Activated effector memory CD4-positive, alpha-beta T cell treated with Interleukin-2 at 50 U/mL for 16 hours (primary cell): ENCODE measurements at regions not wholly inside any gene's neighbourhood (a gene's known extent, or its start where the extent isn't known, plus 50 kb on each side); places are given as distances from the start of the nearest gene placed in this dataset.

Experiments
- DNase-seq: peaks from one replicate; pipeline ENCODE4 v3.0.0-alpha.2; 2020

DNA sequence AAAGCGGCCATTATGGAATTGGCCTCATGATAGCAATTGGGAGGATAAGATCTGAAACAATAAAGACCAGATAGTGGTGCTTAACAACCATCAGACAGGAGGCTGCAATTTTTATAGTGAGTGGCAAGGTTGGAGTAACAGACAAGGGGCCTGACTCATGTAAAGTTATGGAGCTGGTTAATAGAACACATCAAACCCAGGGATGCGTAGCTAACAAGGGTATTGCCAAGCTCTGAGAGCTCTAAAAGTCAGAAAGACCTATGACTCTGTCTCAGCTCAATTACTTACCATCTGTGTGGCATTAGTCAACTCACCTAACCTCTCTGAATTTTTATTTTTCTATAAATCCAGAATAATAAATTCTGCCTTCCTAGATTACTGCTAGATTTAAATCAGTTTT lies 1731.5 kb upstream of the FLRT2 start:
- DNase-seq: no peak

DNA sequence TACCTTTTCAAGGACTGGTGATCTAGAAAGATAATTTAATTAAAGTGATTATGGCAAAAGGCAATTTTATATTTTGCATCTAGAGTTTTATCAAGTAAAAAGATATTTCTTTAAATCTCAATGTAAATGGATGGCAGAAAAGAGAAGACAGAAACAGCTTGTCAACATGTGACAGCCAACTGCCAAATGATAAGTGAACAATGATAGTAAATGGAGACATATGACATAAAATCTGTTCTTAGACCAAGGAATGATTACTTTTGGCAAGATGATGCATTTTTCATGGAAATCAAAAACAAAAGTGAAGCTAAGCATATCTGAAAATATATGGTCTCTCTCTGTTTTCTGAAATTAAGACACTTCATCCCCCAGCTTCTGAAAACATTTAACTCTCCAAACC lies 1730.7 kb upstream of the FLRT2 start:
- DNase-seq: no peak

DNA sequence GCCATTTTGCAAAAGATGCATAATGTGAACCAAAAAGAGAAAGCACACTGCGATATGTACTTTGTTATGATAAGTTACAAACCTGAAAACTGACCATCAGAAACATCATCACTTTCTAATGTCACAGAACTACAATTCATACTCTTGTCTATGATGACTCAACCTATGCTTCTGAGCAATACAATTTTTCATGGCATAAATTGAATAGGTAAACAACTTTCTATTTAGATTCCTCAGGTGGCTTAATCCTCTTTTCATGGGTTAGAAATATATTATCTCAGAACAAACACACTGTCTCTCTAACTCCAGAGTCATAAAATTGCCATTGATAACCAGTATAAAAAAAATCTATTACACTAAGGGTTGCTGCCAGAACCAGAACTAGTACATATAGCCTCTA lies 1715.0 kb upstream of the FLRT2 start:
- no peak for DNase-seq

GRCh38 chr14:83816761-83817160 lies 1713.2 kb upstream of the FLRT2 start:
- DNase-seq: no peak

DNA sequence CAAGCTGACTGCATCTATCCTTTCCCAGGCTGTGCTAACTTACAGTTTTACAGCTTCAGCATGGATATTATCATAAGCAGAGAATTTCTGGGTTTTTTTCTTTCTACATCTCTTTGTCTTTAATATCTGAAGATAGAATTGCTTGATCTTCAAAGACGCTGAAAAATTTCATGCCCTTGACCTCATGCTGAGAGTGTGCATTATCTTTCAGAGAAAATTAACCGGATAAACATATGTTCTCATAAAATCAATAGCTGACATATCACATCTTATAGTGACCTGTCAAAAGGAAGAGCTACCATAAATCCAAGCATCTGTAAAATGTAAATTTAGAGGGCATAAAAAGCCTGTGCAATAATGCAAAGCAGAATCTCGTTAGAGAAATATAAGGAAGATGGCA lies 1704.1 kb upstream of the FLRT2 start:
- DNase-seq: no peak

- DNase-seq: no peak
Observed at GRCh38 chr14:83826838-83827237, 1703.1 kb upstream of the FLRT2 start.

DNA sequence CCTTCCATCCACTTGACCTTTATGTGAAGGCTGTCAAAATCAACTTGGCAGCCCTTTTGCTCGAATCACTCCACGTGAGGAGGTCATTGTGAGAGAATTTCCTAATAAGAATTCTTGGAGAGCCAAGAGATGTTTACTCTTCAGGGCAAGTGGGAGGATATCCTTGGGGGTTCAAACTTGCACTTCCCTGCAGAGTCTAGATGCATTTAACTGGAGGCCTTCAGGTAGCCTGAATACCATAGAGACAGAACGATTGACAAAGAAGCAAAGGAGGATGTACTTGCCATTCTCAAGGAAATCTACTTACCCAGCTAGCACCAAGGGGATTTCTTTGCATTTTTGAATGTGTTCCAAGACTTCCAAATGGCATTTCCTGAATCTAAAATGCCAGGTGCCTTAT lies 1702.6 kb upstream of the FLRT2 start:
- DNase-seq: no peak

- DNase-seq: no peak
Observed at GRCh38 chr14:83828406-83828805, 1701.5 kb upstream of the FLRT2 start.

DNA sequence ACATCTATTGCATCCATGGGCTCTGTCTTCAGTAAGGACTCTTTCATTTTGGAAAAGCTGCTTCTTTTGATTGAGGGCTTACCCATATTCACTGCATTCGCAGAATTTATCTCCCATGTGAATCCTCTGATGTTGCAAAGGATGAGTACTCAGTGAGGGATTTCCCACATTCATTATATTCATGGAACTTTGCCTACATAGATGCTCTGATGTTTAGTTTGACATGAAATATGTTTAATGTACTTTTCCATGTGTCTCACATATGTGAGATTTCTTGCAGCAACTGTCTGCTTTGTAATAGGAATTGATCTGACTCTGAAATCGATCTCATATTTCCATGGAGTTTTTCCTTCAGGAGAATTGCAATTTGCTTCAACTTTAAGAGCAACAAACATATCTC lies 1699.6 kb upstream of the FLRT2 start:
- DNase-seq: no peak

GRCh38 chr14:83838226-83838625 lies 1691.7 kb upstream of the FLRT2 start:
- no peak for DNase-seq

GRCh38 chr14:83842547-83842946 lies 1687.4 kb upstream of the FLRT2 start:
- DNase-seq: no peak

DNA sequence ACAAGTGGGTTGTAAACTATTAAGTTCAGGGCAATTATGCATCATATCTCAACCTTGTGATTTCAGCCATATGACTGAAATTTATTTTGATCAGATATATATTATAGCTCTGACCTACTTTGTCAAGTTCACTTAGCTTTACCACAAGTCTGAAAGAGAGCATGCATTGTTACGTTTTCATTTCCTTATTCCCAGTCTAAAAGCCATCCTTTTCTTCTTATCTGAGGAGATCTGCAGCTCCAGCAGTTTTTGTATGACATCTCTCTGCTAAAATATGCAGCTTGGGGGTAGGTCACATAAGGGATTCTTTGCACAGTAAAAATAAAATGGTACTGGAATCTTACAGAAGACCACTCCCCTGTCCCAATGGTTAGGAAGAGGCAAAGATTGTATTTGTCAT lies 1682.8 kb upstream of the FLRT2 start:
- no peak for DNase-seq

DNA sequence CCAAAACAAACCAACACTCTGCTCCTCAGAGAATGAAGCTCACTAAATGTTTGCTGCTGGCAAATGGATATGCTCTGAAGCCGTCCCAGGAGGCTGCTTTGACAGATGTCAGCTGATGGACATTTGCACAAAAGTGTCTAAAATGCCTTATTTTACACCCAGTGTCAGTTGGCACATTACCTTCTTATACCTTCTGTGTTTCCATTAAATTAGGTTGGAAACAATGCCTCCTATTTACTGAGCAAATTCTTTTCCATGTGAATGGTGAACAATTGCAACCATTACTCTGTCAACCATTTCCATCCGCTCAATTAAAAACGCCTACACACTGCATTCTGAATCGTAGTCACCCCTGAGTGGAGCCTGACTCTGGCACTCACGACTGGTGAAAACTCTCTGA lies 1679.9 kb upstream of the FLRT2 start:
- DNase-seq: no peak

GRCh38 chr14:83856334-83856733 lies 1673.6 kb upstream of the FLRT2 start:
- DNase-seq: no peak

- DNase-seq: no peak
Observed at GRCh38 chr14:83860631-83861155, 1669.3 kb upstream of the FLRT2 start.

DNA sequence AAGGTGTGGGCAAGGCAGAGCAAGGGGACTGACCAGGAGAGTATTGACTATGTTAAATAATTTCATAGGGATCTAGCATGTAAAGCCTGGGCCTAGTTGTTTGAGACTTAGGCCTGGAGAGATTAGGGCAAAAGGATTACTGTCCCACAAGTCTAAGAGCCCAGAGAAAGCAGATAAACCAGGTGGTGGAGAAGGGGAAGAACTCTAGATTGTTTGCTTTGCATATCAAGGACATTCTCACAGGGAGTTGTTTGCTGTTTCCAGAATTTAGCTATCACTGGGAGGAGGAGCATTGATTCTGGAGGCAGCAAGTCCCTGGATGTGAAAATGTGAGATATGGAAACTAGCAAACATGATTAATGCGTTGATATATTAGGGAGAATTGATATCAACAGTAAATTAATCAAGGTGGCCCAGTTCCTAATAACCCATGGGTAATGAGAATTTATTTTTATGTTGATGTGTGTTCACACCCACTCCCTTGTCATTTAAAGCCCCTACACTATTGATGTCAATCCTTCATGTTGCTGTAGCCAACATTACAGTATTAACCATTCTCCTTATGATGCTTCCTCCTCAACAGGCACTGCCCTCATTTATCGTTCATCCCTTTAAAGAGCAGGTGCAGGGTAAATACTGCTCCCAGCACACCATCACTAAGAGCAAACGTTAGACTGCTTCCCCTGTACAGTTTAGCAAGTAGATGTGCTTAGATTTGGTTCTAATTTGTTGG lies 1666.7 kb upstream of the FLRT2 start:
- DNase-seq: no peak

DNA sequence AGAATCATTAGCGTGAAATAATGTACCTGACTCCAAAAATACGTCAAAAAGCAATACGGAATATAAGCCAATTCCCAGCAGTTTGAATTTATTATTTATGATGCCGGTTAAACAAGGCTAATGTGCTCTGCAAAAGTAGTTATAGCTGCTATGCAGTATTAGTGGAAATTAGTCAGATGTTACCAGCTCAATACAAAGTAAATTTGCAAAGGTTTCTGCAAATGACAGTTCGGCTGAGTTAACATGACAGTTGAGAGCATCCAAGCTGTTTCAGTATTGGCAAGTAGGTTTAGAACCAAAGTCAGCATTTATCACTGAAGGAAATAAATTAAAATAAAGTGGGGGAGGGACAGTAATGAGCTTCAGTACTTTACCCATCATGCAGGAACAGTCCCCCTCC lies 1665.8 kb upstream of the FLRT2 start:
- DNase-seq: no peak

DNA sequence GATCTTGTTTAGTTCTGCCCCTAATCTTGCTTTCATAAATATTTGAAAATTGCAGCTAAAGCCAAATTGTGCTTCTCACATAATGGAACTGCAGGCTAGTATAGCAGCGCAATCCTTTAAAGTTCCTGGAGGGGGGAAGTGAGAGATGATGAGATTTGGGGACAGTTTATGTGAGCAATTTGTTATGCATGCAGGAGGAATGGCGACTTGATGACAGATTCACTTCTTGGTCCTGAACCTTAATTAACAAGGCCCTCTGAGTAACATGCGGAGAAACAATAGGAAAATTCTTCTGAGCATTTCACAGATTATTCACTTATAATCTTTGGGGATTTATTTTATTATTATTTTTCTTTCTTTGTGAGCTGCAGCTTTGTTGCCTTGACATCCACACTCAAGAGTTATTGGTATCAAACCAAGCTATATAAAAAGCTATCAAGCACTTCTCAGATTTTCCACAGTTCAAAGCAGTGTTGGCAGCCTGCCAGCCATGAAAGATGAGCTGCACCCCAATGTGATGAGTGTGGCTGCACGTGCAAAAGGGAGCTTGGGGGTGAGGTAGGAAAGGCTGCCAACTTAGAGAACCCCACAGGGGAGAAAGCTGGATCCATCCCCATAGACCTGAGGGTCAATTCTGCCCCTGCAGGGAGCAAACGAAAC lies 1662.2 kb upstream of the FLRT2 start:
- DNase-seq: no peak

- no peak for DNase-seq
Observed at GRCh38 chr14:83870546-83871270, 1659.2 kb upstream of the FLRT2 start.

- DNase-seq: no peak
Observed at GRCh38 chr14:83873669-83874068, 1656.3 kb upstream of the FLRT2 start.

DNA sequence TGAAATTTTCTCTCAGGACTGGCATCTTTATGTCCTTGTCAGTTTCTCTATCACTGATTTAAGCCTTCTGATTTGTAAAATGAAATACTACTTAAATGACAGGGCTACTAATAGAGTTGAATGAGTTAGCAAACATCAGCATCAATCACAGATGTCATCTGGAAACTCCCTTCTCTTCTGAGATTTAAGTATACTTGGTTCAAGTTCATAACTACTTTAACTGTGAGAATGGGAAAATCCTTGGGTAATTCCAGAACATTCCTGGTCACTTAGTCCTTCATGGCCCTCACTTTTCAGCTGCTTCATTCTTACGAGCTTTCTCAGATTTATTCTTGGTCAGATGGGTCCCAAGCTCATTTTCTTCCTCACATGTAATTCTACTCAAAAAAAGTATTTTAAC lies 1655.3 kb upstream of the FLRT2 start:
- DNase-seq: no peak

- DNase-seq: no peak
Observed at GRCh38 chr14:83883732-83884131, 1646.2 kb upstream of the FLRT2 start.

- DNase-seq: no peak
Observed at GRCh38 chr14:83885837-83886293, 1644.1 kb upstream of the FLRT2 start.

DNA sequence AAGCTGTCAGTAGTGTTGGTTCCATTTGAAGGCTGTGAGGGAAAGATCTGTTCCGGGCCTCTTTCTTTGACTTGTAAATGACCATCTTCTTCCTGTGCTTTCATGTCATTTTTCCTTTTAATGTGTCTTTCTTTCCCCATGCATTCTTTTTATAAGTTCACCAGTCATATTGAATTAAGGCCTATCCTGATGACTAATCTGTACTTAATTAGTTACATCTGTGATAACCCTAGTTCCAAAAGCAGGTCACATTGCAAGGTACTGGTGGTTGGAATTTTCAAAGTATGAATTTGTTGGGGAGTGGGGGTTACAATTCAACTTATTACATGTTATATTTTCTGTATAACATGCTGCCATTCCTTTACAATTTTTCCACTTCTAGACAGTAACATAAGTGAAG lies 1642.1 kb upstream of the FLRT2 start:
- no peak for DNase-seq
